NCI-H524 treated with DMSO at 0.1 percent for 48 hours (cell line): ENCODE measurements at regions not wholly inside any gene's neighbourhood (a gene's known extent, or its start where the extent isn't known, plus 50 kb on each side); places are given as distances from the start of the nearest gene placed in this dataset.
"Not testable (repeated sequence)": the region's sequence is repeated elsewhere in the genome, so short reads cannot be mapped to it uniquely, and the experiment has no call there.

ENCODE experiments used
- DNase-seq: peaks from one replicate; lab custom pipeline; 2025; lab: John Stamatoyannopoulos, UW

GRCh38 chrX:94341730-94342129 lies 667.7 kb downstream of the FAM133A start:
- DNase-seq, result not testable (repeated sequence)

- DNase-seq, result no peak
Observed at GRCh38 chrX:94361241-94361640, 687.2 kb downstream of the FAM133A start.

- no peak for DNase-seq
Observed at GRCh38 chrX:94365736-94366135, 691.7 kb downstream of the FAM133A start.

GRCh38 chrX:94366616-94367015 lies 692.6 kb downstream of the FAM133A start:
- no peak for DNase-seq

- no peak for DNase-seq
Observed at GRCh38 chrX:94389044-94389443, 715.0 kb downstream of the FAM133A start.

- no peak for DNase-seq
Observed at GRCh38 chrX:94400488-94400887, 726.5 kb downstream of the FAM133A start.

- DNase-seq, result no peak
Observed at GRCh38 chrX:94401426-94401825, 727.4 kb downstream of the FAM133A start.

GRCh38 chrX:94414746-94415145 lies 740.7 kb downstream of the FAM133A start:
- no peak for DNase-seq

- no peak for DNase-seq
Observed at GRCh38 chrX:94418065-94418464, 744.1 kb downstream of the FAM133A start.

- DNase-seq, result no peak
Observed at GRCh38 chrX:94424456-94424855, 750.5 kb downstream of the FAM133A start.

GRCh38 chrX:94430091-94430490 lies 756.1 kb downstream of the FAM133A start:
- DNase-seq, result no peak

GRCh38 chrX:94435799-94436198 lies 761.8 kb downstream of the FAM133A start:
- no peak for DNase-seq

- DNase-seq, result no peak
Observed at GRCh38 chrX:94454159-94454558, 780.2 kb downstream of the FAM133A start.

GRCh38 chrX:94454606-94455005 lies 780.6 kb downstream of the FAM133A start:
- no peak for DNase-seq

GRCh38 chrX:94455782-94456181 lies 781.8 kb downstream of the FAM133A start:
- no peak for DNase-seq

- no peak for DNase-seq
Observed at GRCh38 chrX:94492541-94492940, 818.5 kb downstream of the FAM133A start.

- DNase-seq, result no peak
Observed at GRCh38 chrX:94493405-94493804, 819.4 kb downstream of the FAM133A start.

GRCh38 chrX:94511564-94511963 lies 837.6 kb downstream of the FAM133A start:
- DNase-seq, result no peak

- no peak for DNase-seq
Observed at GRCh38 chrX:94515009-94515408, 841.0 kb downstream of the FAM133A start.

- no peak for DNase-seq
Observed at GRCh38 chrX:94524867-94525266, 850.9 kb downstream of the FAM133A start.

GRCh38 chrX:94545722-94546121 lies 871.7 kb downstream of the FAM133A start:
- no peak for DNase-seq

- DNase-seq, result no peak
Observed at GRCh38 chrX:94551831-94552230, 877.8 kb downstream of the FAM133A start.

GRCh38 chrX:94560930-94561329 lies 886.9 kb downstream of the FAM133A start:
- no peak for DNase-seq

- DNase-seq, result no peak
Observed at GRCh38 chrX:94576367-94577004, 902.5 kb downstream of the FAM133A start.
